AG04449 (cell line): ENCODE measurements at regions not wholly inside any gene's neighbourhood (a gene's known extent, or its start where the extent isn't known, plus 50 kb on each side); places are given as distances from the start of the nearest gene placed in this dataset.

ENCODE experiments used
- CTCF ChIA-PET: fragments of 350-600 bp; formaldehyde crosslinking; extraction: SDS; loops from one replicate; lab custom pipeline; 2021; ENCODE audit warnings: antibody characterized with exemption; lab: Yijun Ruan, JAX
- POLR2A ChIA-PET: fragments of 400-600, 350-600 bp; formaldehyde crosslinking; extraction: SDS; loops from one replicate; lab custom pipeline; 2020; ENCODE audit warnings: antibody characterized with exemption, inconsistent platforms; lab: Yijun Ruan, JAX
- DNase-seq: peaks from one replicate; pipeline ENCODE4 v3.0.0-alpha.2; 2010; ENCODE audit warnings: low read depth, low spot score
- H3K4me3 ChIP-seq: 2 replicates; pipeline ENCODE4 v1.5.1; 2011; ENCODE audit warnings: low read depth, mild to moderate bottlenecking, control low read depth, low read length
- TF ChIP-seq, protein P1 (sequence below): IDR thresholded peaks from one replicate; pipeline ENCODE4 v1.5.1; 2011; ENCODE audit warnings: mild to moderate bottlenecking, moderate library complexity, low read length, control low read depth, inconsistent platforms; ENCODE audit not compliant: insufficient read depth; ENCODE audit errors: missing control alignments

DNA sequence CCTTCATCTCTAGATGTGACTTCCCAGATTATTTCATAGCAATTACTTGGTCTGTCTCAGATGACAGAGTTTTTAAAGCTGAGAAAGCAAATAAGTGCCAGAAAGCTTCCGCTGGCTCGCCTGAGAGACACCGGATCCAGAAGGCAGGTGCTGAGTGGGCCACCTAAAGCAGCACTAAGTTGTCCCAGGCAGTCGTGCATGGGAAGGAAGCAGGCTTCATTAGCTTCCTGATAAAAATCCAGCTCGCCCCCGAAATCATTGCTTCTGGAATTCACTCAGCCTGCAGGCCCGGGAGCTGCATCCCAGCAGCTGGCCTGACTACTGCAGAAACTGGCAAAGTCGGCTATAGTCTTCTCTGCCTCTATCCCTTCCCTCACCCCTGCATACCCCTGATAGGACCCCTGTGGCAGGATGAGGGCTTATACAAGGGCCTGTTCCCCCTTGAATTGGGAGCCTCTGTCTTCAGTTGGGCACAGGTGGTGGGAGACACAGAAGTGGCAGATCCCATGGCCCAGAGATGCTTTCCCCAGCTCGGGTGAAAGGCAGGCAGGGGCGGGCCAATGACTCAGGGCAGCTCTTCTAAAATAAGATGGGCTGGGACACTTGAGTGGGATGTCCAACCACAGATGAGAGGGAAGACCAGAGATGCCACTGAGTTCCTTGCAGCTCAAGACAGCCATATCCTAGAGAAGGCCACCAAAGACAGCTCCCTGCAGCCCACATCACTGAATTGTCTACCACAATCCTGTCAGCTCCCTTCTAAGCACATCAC, 262.4 kb upstream of the PKDCC start:
- no peak overlapping the region for H3K4me3 ChIP-seq
- no peak for DNase-seq
- TF ChIP-seq, protein P1, sequence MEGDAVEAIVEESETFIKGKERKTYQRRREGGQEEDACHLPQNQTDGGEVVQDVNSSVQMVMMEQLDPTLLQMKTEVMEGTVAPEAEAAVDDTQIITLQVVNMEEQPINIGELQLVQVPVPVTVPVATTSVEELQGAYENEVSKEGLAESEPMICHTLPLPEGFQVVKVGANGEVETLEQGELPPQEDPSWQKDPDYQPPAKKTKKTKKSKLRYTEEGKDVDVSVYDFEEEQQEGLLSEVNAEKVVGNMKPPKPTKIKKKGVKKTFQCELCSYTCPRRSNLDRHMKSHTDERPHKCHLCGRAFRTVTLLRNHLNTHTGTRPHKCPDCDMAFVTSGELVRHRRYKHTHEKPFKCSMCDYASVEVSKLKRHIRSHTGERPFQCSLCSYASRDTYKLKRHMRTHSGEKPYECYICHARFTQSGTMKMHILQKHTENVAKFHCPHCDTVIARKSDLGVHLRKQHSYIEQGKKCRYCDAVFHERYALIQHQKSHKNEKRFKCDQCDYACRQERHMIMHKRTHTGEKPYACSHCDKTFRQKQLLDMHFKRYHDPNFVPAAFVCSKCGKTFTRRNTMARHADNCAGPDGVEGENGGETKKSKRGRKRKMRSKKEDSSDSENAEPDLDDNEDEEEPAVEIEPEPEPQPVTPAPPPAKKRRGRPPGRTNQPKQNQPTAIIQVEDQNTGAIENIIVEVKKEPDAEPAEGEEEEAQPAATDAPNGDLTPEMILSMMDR = no peak
- POLR2A ChIA-PET = no interaction called here
- CTCF ChIA-PET = interaction anchor here (0.8 to 1.6 kb wide), 2 partner anchors 9 to 371 kb away, joined by 3 to 4 read pairs; no protein-coding TSS in a partner anchor

DNA sequence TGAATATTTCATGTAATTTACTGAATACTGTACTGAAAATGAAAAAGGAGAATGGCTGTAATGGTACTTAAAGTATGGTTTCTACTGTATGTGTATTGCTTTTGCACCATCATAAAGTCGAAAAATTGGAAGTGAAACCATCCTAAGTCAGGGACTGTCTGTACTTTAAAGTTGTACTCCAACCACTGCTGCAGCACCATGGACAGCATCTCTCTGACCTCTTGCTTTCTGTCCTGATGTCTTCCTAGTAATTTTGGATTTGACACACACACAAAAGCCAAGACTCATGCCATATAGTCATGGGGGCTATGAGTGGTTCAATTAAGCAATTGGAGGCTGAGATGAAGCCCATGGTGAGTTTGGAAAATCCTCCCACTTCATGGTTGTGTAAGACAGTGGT, 256.3 kb upstream of the PKDCC start:
- H3K4me3 ChIP-seq = no peak overlapping the region
- TF ChIP-seq, protein P1 = no peak
- no peak for DNase-seq
- ChIA-PET CTCF (no interaction called here), POLR2A (no interaction called here)

DNA sequence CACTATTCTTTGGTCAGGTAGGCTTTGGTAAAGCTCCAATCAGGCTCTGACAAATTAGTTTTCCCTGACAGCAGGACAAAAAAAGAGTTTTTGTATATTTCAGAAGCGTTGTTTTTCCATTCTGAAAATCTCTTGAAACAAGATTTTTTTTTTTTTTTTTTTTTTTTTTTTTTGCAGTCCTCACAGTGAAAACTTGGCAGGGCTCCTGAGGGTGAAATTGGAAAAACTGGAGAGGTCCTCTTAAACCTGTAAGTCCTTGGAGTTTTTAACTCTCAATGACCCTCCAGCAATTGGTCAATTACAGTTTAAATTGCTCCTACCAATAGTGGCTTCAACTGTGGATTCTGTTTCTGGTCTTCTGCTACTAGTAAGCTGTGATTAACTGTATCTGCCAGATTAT, 244.5 kb upstream of the PKDCC start:
- DNase-seq = no peak
- TF ChIP-seq, protein P1 = no peak
- POLR2A ChIA-PET = no interaction called here

DNA sequence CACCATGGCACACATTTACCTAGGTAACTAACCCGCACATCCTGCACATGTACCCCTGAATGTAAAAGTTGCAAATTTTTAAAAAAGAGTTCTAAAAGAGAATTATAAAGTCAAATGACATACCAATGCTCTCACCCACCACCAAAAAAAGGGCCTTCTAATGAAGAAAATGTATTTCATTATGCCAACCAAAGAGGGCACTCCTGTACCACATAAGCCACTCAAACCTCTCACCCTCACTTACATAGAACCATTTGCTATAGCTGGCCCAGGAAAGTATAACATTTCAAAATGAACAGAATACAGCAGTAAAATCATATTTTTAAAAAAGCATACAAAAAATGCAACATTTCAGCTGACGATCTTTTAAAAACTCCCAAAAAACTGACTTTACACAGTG, 241.5 kb upstream of the PKDCC start:
- no peak overlapping the region for H3K4me3 ChIP-seq
- no peak for DNase-seq
- TF ChIP-seq, protein P1 = no peak
- CTCF ChIA-PET = no interaction called here
- POLR2A ChIA-PET = no interaction called here

More for the DNA sequence above, 244.5 kb upstream of the PKDCC start:
- CTCF ChIA-PET = no interaction called here
- no peak overlapping the region for H3K4me3 ChIP-seq

DNA sequence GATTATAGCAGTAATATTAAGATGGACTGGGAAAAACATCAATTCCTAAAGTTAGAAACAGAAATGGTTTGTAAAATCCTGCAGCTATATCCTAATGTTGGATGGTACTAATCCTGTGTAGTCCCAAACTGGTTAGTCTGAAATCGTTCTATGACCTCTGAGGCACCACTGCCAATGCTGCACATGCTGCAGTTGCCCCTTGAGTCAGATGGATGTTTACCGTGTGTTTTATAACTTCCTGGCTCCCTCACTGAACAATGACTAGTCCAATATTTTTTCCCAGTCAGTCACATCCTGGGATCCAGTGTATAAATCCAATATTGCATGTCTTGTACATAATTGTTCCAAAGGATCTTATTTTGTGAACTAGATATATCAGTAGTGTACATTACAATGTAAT, 226.7 kb upstream of the PKDCC start:
- TF ChIP-seq, protein P1 = no peak
- no peak overlapping the region for H3K4me3 ChIP-seq
- CTCF ChIA-PET = no interaction called here
- POLR2A ChIA-PET = no interaction called here
- no peak for DNase-seq

DNA sequence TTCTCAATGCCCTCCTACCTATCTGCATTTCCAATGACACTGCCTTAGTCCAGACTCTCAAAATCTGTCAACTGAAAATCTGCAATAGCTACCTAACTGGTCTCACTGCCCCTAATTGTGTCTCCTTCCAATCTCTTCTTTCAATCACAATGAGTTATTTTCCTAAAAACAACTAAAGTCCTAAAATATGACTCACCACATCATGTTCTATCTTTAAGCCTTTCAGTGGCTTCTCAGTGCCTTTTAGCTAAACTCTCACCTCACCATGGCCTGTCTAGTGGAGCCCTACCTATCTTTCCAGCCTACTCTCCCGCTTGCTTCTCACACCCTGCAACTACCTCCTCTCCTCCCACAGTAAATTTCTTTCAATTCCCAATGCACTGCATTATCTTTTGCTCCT, 220.9 kb upstream of the PKDCC start:
- no peak for DNase-seq
- no peak overlapping the region for H3K4me3 ChIP-seq
- ChIA-PET POLR2A (no interaction called here), CTCF (interaction anchor here (2.8 kb wide), 1 partner anchor 14 kb away, joined by 11 read pairs; no protein-coding TSS in a partner anchor)
- TF ChIP-seq, protein P1 = no peak
